HG03139 (cell line): ENCODE measurements at regions not wholly inside any gene's neighbourhood (a gene's known extent, or its start where the extent isn't known, plus 50 kb on each side); places are given as distances from the start of the nearest gene placed in this dataset.
"Not testable (repeated sequence)": the region's sequence is repeated elsewhere in the genome, so short reads cannot be mapped to it uniquely, and the experiment has no call there.

Experiments used
- ATAC-seq: cut with Tn5 transposase; IDR thresholded peaks from one replicate; pipeline ENCODE4 v1.9.1; 2021; ENCODE audit not compliant: unreplicated experiment

GRCh38 chr2:13504808-13505207 is 788.1 kb downstream of the TRIB2 start:
- ATAC-seq = no peak

- no peak for ATAC-seq
Observed at GRCh38 chr2:13508671-13509070, 791.9 kb downstream of the TRIB2 start.

- ATAC-seq = no peak
Observed at GRCh38 chr2:13515254-13515653, 798.5 kb downstream of the TRIB2 start.

- no peak for ATAC-seq
Observed at GRCh38 chr2:13522096-13522495, 805.4 kb downstream of the TRIB2 start.

GRCh38 chr2:13522917-13523821 is 806.4 kb downstream of the TRIB2 start:
- ATAC-seq = peak; percentile 87

GRCh38 chr2:13524492-13524891 is 807.8 kb downstream of the TRIB2 start:
- ATAC-seq = no peak

- ATAC-seq = not testable (repeated sequence)
Observed at GRCh38 chr2:13531735-13532410, 815.1 kb downstream of the TRIB2 start.

GRCh38 chr2:13532781-13533523 is 816.2 kb downstream of the TRIB2 start:
- ATAC-seq = not testable (repeated sequence)

- ATAC-seq = no peak
Observed at GRCh38 chr2:13533524-13533922, 816.8 kb downstream of the TRIB2 start.

GRCh38 chr2:13536941-13537340 is 820.2 kb downstream of the TRIB2 start:
- ATAC-seq = no peak

- ATAC-seq = no peak
Observed at GRCh38 chr2:13537771-13538349, 821.1 kb downstream of the TRIB2 start.

- no peak for ATAC-seq
Observed at GRCh38 chr2:13539296-13539695, 822.6 kb downstream of the TRIB2 start.

- ATAC-seq = no peak
Observed at GRCh38 chr2:13542061-13542460, 825.3 kb downstream of the TRIB2 start.

GRCh38 chr2:13542642-13543041 is 825.9 kb downstream of the TRIB2 start:
- no peak for ATAC-seq

- ATAC-seq = peak; percentile 69
Observed at GRCh38 chr2:13543550-13543949, 826.8 kb downstream of the TRIB2 start.

GRCh38 chr2:13545320-13545719 is 828.6 kb downstream of the TRIB2 start:
- ATAC-seq = no peak

- no peak for ATAC-seq
Observed at GRCh38 chr2:13546131-13546530, 829.4 kb downstream of the TRIB2 start.

GRCh38 chr2:13550285-13551231 is 833.8 kb downstream of the TRIB2 start:
- no peak for ATAC-seq

GRCh38 chr2:13558368-13558767 is 841.6 kb downstream of the TRIB2 start:
- ATAC-seq = peak; percentile 63

- no peak for ATAC-seq
Observed at GRCh38 chr2:13560322-13560721, 843.6 kb downstream of the TRIB2 start.
